BE2C (cell line): ENCODE measurements at regions not wholly inside any gene's neighbourhood (a gene's known extent, or its start where the extent isn't known, plus 50 kb on each side); places are given as distances from the start of the nearest gene placed in this dataset.

ENCODE experiments used
- DNase-seq: peaks from one replicate; pipeline ENCODE4 v3.0.0-alpha.2; 2020
- H3K27me3 ChIP-seq: fragments of 250-450 bp; sonication (Bioruptor Pico); 2 replicates; pipeline ENCODE4 v1.5.1; 2020; ENCODE audit warnings: mild to moderate bottlenecking
- H3K36me3 ChIP-seq: fragments of 250-450 bp; sonication (Bioruptor Pico); 2 replicates; pipeline ENCODE4 v1.5.1; 2020; ENCODE audit warnings: mild to moderate bottlenecking
- H3K4me1 ChIP-seq: fragments of 250-450 bp; sonication (Bioruptor Pico); 2 replicates; pipeline ENCODE4 v1.5.1; 2020
- H3K4me3 ChIP-seq: 2 replicates; pipeline ENCODE4 v1.5.1; 2011; ENCODE audit warnings: low read depth, low read length
- H3K9me3 ChIP-seq: fragments of 250-450 bp; sonication (Bioruptor Pico); 2 replicates; pipeline ENCODE4 v1.5.1; 2020
- CTCF ChIP-seq: IDR thresholded peaks from 2 replicates; pipeline ENCODE4 v1.5.1; 2012; ENCODE audit warnings: mild to moderate bottlenecking, low read depth, low read length

- no peaks in the 10 kb centered on the region for H3K4me1 ChIP-seq
- H3K36me3 ChIP-seq: no peaks in the 10 kb centered on the region
- no peak overlapping the region for H3K4me3 ChIP-seq
- no peaks in the 10 kb centered on the region for H3K9me3 ChIP-seq
- TF ChIP-seq CTCF: no peak
- no peak for DNase-seq
- H3K27me3 ChIP-seq: no peaks in the 10 kb centered on the region
Measured at GRCh38 chr13:109285586-109285985, 500.8 kb downstream of the IRS2 start.

- Histone ChIP-seq H3K4me1 (no peaks in the 10 kb centered on the region), H3K27me3 (no peaks in the 10 kb centered on the region), H3K4me3 (no peak overlapping the region), H3K9me3 (no peaks in the 10 kb centered on the region), H3K36me3 (no peaks in the 10 kb centered on the region)
- TF ChIP-seq CTCF: no peak
- no peak for DNase-seq
Measured at GRCh38 chr13:109281903-109282635, 504.3 kb downstream of the IRS2 start.

- Histone ChIP-seq H3K9me3 (no peaks in the 10 kb centered on the region), H3K4me1 (no peaks in the 10 kb centered on the region), H3K27me3 (no peaks in the 10 kb centered on the region), H3K36me3 (no peaks in the 10 kb centered on the region), H3K4me3 (no peak overlapping the region)
- no peak for TF ChIP-seq CTCF
- no peak for DNase-seq
Measured at GRCh38 chr13:109281017-109281902, 505.1 kb downstream of the IRS2 start.

- H3K9me3 ChIP-seq: no peaks in the 10 kb centered on the region
- no peak for DNase-seq
- H3K27me3 ChIP-seq: no peaks in the 10 kb centered on the region
- no peak for TF ChIP-seq CTCF
- H3K4me3 ChIP-seq: no peak overlapping the region
- H3K4me1 ChIP-seq: peaks cover 10% of the 10 kb centered on the region
- no peaks in the 10 kb centered on the region for H3K36me3 ChIP-seq
Measured at GRCh38 chr13:109276261-109276660, 510.1 kb downstream of the IRS2 start.

GRCh38 chr13:109275852-109276251, 510.5 kb downstream of the IRS2 start:
- no peaks in the 10 kb centered on the region for H3K9me3 ChIP-seq
- peak; percentile 53 for TF ChIP-seq CTCF
- no peaks in the 10 kb centered on the region for H3K36me3 ChIP-seq
- peaks cover 13% of the 10 kb centered on the region for H3K4me1 ChIP-seq
- H3K4me3 ChIP-seq: no peak overlapping the region
- DNase-seq: peak; percentile 28
- H3K27me3 ChIP-seq: no peaks in the 10 kb centered on the region

GRCh38 chr13:109275139-109275745, 511.1 kb downstream of the IRS2 start:
- TF ChIP-seq CTCF: no peak
- Histone ChIP-seq H3K9me3 (no peaks in the 10 kb centered on the region), H3K36me3 (no peaks in the 10 kb centered on the region), H3K4me1 (peaks cover 13% of the 10 kb centered on the region), H3K4me3 (no peak overlapping the region), H3K27me3 (no peaks in the 10 kb centered on the region)
- DNase-seq: no peak
